Non-pigmented ciliary epithelial cell (primary cell): ENCODE measurements at regions not wholly inside any gene's neighbourhood (a gene's known extent, or its start where the extent isn't known, plus 50 kb on each side); places are given as distances from the start of the nearest gene placed in this dataset.
"Not testable (repeated sequence)": the region's sequence is repeated elsewhere in the genome, so short reads cannot be mapped to it uniquely, and the experiment has no call there.

Source experiments
- DNase-seq: peaks from one replicate; pipeline ENCODE4 v3.0.0-alpha.2; 2010; ENCODE audit warnings: low read depth

DNA sequence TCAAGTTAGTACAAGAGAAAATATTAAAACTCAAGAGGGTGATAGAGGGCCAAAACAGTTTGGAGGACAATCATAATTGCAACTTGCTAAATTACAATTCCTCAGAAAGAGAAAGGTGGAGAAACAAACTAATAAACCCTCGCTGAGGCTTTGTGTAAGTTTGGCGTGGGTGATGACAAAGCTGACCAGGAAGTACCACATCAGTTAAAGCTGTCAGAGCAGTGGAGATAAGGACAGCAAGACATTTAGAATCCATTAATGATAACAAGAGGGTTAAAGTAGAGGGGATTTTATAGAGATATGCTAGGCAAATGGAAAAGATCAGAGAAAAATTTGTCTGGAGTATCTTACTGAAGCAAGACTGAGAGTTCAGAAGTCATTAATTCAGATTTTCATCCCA lies 334.4 kb downstream of the TFAP2B start:
- DNase-seq = no peak

DNA sequence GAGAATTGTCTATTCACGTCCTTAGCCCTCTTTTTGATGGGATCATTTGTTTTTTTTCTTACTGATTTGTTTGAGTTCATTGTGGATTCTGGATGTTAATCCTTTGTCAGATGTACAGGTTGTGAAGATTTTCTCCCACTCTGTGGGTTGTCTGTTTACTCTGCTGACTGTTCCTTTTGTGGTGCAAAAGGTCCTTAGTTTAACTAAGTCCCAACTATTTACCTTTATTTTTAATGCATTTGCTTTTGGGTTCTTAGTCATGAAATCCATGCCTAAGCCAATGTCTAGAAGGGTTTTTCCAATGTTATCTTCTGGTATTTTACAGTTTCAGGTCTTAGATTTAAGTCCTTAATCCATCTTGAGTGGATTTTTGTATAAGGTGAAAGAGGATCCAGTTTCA lies 336.3 kb downstream of the TFAP2B start:
- not testable (repeated sequence) for DNase-seq

DNA sequence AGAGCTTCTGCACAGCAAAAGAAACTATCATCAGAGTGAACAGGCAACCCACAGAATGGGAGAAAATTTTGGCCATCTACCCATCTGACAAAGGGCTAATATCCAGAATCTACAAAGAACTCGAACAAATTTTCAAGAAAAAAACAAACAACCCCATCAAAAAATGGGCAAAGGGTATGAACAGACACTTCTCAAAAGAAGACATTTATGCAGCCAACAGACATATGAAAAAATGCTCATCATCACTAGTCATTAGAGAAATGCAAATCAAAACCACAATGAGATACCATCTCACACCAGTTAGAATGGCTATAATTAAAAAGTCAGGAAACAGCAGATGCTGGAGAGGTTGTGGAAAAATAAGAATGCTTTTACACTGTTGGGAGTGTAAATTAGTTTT lies 340.6 kb downstream of the TFAP2B start:
- not testable (repeated sequence) for DNase-seq

DNA sequence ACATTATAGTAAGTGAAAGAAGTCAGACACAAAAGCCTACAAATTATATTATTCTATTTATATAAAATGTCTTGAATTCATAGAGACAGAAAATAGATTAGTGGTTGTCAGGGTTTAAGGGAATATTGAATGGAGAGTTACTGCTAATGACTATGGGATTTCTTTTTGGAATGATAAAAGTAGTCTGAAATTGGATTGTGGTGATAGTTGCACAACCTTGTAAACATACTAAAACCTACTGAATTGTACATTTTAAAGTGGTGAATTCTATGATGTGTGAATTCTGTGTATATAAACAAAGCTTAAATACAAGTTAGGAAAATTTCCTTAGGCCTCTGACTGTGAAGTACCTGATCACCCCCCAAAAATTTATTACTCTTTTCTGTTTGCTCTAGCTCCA lies 343.1 kb downstream of the TFAP2B start:
- DNase-seq = no peak

DNA sequence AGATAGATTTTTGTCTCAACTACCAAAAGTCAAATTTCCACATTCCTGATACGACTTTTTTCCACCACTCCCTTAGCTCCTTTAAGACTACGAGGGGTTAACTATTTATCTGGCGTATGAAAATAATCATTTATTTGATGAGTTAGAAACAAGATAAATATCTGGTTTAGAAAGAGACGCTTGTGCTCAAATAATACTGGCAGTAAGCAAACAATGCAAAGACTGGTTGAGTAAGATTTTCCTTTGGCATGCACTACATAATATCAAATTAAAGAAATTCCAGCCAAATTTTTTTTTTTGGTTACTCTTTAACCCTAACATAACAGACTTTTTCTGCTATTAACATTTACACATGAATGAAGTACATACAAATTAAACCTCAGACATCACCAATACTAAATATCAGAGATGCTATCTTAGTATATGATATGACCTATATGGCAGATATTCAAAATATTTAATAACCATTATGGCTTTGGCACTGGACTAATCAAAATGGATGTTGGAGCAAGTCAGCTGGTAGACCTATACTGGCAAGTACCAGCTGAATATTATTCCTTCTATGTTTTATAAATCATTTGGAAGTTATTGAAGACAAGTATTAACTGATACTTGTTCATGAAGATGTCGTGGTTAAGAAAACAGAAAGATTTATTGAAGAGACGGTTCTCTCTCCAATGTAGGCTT lies 345.3 kb downstream of the TFAP2B start:
- no peak for DNase-seq

DNA sequence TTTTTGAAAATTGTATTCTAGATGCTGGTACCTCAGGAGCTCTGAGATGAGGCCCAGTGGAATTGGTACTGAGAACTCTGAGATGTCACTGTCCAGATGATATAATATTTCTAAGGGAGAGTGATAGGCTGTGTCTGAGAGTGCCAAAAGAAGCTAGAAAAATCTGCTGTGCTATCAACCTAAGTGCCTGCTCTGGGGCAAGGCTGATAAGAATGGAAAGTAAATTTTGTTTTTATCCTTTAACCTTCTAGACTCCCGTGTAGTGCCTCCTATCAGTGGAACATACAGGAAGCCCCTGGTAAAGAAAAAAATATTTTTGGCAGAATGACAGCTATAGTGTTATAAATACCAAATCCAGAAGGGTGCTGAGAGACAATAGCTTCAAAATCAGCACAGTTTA lies 348.2 kb downstream of the TFAP2B start:
- no peak for DNase-seq

DNA sequence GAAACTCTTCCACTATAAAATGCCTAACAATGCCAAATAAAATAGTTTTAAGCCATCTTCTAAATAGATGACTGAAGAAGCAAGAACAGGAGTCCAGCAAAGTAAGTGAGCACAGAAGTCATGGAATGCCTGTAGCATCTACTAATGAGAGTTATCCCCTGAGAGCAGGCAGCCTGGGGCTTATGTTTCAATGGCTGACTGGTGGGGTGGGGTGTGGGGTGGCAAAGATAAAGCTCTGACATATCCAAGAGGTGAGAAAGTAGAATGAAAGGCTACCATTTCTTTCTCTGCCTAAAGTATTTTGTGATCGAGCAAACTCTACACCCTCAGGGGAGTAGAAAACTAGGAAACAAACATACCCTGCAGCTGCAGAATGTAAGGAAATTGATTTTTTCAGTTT lies 348.8 kb downstream of the TFAP2B start:
- no peak for DNase-seq

DNA sequence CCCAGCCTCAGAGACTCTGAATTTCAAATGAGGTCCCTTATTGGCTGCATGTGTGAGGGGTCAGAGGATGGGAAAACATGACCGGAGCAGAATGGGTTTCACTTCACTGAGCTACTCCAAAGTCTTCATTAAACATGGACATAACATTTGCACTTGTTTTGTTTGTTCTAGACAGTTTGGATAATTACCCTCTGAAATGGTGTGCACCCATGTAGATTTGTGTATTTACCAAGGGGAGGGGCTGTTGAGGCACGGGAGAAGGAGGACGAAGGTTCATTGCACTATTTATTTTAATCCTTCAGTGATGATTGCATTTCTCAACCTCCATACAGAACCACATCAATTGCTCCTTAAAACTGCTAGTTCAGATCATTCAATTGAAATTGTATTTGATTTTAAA lies 364.2 kb downstream of the TFAP2B start:
- DNase-seq = no peak

DNA sequence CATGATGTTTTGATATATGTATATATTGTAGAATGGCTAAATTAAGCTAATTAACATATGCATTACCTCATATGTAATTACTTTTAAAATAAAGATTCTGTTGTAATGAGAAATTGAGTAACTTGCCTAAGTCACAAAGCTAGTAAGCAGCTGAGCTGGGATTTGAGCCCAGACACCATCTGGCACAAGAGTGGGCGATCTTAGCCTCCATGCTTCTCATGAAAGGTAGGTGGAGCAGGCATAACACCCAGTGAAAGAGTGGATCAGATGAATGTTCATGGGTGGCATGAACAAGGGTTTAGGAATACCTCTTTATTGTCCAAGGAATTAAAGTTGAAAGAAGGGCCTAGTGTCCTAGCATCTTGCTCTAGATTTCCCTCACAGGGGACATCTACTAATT lies 365.4 kb downstream of the TFAP2B start:
- DNase-seq = no peak

DNA sequence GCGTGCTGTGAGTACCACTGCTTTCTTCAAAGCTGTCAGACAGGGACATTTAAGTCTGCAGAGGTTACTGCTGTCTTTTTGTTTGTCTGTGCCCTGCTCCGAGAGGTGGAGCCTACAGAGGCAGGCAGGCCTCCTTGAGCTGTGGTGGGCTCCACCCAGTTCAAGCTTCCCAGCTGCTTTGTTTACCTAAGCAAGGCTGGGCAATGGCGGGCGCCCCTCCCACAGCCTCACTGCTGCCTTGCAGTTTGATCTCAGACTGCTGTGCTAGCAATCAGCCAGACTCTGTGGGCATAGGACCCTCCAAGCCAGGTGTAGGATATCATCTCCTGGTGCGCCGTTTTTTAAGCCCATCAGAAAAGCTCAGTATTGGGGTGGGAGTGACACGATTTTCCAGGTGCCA lies 374.5 kb downstream of the TFAP2B start:
- DNase-seq = not testable (repeated sequence)

DNA sequence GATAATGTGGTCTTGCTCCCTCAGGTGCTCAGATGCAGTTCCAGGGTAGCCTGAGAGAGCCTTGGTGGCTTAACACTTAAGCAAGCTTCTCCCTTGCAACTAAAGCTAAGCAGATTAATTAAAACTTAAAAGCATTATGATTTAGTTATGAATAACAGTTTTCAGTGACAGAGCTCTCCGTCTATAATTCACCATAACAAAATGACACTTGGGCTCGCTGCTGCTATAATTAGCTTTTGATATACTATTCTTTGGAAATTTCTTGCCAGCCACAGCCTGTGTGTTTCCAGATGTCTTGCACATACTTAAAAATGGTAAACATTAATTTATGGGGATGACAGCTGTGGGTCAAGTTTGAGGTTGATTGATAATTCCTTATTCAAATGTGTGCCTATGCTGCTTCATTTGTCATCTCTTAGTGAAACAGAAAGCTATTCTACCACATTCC lies 380.5 kb downstream of the TFAP2B start:
- no peak for DNase-seq

DNA sequence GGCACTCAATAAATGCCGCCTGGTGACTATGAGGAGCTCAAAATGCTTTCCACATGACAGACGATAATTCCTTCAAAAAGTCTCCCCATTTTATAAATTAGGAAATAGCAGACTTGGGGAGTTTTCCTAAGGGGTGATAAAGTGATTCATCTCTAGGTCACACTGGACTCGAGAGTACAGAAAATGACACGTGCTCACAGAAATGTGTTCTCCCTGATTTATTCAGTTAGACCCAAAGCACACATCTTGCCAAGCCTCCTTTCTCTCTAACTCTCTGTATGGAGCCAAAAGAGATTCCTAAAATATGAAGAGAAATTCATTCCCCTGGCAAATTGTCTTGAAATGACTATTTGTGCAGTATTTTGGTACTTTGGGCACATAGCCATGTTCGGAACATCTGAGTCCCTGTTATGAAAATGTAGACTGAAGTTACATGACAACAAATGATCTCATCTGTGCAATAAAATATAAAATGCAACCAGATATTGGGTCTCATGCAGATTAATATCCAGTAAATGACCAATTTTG lies 381.1 kb downstream of the TFAP2B start:
- no peak for DNase-seq

DNA sequence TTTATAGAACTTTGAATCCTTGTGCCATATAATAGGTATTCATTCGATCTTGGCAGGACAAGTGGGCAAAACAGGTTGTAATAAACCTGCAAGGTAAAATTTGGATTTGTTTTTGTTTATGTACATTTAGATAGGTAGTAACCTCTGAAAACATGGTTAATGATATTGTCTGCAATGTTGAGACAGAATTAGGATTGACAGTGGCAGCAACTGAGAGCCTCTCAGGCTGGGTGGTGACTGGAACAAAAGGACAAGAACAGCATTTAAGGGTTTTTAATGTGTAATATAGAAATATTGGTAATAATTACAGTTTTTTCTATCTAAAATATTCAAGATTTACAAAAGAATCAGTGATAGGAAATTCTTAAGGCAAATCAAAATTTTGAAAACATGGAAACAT lies 382.0 kb downstream of the TFAP2B start:
- DNase-seq = no peak

DNA sequence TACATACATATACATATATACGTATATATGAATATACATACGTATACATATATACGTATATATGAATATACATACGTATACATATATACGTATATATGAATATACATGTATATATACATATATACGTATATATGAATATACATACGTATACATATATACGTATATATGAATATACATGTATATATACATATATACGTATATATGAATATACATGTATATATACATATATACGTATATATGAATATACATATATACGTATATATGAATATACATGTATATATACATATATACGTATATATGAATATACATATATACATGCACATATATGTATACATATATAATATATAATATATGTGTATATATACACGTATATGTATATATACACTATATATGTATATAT lies 384.0 kb downstream of the TFAP2B start:
- DNase-seq = not testable (repeated sequence)

DNA sequence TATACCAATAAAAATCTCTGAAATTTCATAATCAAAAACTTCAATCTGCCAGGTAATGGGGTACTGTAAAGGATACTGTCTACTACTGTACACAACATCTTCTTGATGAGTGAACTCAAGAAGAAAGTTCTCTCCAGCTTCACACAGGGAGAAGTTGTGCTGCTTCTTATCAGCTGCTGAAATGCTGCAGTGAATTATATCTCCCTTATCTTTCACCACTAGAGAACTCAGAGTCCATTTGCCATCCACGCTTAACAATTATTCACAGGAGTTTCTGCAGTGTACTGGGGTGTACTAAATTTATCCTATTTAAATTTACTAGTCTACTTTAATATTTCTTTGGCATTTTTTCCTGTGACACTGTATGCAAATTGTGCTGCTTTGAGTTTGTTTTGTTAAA lies 384.8 kb downstream of the TFAP2B start:
- no peak for DNase-seq

DNA sequence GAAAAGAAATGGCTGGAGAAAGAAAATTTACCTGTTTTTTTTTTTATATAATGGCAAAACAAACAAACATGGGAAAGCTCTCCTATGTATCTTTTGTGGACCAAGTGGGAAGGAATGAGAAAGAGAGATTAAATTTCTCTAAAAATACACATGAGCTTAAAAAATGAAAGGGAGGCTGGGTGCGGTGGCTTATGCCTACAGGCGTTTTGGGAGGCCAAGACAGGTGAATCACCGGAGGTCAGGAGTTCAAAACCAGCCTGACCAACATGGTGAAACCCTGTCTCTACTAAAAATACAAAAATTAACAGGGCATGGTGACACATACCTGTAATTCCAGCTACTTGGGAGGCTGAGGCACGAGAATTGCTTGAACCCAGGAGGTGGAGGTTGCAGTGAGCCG lies 388.0 kb downstream of the TFAP2B start:
- DNase-seq = not testable (repeated sequence)

DNA sequence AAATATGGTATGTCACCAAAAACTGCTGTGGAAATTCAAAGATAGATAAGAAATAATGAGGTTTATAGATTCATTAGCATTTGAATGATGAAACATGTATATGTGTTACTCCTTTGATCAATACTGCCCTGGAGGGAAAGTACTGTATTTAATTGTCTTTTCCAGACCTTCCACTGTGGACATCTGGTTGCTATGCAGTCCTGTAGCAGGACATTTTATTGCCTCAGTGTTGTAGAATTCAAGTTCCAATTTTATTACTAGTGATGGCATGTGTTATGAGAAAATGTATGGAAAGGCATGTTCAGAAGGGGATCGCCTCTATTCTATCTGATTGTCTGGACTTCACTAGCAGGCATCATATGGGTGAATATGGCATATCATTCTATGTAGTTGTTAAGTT lies 391.0 kb downstream of the TFAP2B start:
- no peak for DNase-seq

DNA sequence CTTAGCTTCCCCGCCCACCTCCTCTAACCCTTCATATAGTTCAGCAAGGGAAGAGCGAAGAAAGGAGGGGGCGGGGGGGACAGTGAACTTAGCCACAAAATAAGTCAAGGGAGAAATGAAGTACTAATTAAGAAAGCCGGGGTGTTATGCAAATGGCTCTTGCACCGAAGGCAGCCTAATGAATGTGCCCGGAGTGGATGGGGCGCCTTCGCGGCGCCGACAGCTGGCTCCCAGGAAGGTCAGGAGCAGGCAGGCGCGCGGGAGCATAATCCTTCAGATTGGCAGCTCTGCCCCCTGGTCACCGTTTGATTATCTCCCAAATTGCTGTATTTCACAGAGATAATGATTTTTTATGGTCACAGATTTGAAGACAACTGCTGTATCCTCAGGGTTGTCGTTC lies 395.1 kb downstream of the TFAP2B start:
- DNase-seq = no peak

DNA sequence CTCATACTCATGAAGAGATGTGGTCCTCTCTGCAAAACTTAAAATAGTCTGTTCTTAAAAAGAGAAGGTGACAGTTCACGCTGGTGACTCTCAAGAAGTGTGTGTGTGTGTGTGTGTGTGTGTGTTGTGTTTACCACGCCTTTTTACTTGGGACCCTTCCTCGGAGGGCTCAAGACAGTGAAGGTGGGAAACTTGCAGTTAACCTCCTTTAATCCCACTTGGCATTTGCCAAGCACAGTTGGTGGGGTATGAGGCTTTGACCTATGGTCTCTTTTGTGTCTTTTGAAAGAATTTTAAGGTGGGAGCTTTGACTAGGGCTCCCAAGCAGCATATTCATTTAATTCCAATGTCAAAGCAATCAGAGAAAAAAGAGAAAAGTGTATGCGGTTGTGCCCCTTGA lies 395.8 kb downstream of the TFAP2B start:
- no peak for DNase-seq

DNA sequence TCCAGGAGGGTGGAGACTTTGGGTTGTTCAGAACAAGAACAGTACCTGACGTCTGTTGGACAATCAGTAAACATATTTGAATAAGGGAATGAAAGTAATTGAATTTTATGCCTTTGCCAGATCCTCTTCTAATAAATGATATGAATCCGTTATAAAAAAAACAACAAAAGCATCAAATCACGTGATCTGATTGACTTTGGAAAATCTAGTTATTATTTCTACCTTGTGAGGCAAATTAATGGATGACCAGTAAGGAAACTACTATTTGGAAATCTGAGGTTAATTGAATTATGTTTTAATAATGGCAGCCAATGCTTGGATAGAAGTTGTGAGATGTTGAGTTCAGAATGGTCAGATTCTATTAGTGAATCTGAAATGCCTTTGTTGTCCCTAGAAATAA lies 399.5 kb downstream of the TFAP2B start:
- no peak for DNase-seq

DNA sequence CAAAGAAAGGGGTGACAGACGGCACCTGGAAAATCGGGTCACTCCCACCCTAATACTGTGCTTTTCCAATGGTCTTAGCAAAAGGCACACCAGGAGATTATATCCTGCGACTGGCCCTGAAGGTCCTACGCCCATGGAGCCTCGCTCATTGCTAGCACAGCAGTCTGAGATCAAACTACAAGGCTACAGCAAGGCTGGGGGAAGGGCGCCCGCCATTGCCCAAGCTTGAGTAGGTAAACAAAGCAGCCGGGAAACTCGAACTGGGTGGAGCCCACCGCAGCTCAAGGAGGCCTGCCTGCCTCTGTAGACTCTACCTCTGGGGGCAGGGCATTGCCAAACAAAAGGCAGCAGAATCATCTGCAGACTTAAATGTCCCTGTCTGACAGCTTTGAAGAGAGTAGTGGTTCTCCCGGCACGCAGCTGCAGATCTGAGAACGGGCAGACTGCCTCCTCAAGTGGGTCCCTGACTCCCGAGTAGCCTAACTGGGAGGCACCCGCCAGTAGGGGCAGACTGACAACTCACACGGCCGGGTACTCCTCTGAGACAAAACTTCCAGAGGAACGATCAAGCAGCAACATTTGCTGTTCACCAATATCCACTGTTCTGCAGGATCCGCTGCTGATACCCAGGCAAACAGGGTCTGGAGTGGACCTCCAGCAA lies 406.0 kb downstream of the TFAP2B start:
- DNase-seq = not testable (repeated sequence)

DNA sequence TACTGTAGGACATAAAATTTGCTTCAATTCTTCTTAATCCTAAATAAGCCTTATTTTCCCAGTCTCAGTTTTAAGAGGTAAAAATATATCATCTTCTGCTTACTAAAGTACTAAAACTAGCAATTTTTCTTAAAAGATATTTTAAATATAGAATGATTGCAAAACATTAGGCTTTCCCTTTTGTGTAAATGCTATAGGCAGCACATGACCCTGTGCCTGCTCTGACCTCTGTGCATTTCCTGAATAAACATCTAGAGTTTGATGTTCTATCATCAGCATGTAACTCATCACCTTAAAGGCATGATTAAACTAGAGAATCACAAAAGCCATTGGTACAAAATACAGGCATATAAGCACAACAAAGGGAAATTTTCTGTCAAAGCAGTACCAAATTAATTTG lies 422.7 kb downstream of the TFAP2B start:
- no peak for DNase-seq

DNA sequence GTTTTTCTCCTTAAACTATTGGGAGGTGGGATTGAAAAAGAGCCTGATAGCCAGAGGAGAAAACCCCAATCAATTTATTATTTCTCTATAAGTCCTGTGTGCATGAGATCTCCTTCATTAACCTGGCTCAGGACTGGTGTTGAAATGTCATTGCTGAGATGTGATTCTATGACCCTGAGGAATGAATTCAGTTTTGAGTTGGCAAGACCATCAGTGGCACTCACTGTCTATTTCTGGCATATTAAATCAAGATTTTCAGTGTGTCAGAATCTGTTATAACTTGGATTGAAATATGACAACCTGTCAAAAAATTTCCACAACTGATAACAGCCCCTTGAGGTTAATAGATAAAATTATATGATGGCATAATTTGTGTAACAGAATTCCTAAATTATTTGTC lies 431.1 kb downstream of the TFAP2B start:
- DNase-seq = no peak

DNA sequence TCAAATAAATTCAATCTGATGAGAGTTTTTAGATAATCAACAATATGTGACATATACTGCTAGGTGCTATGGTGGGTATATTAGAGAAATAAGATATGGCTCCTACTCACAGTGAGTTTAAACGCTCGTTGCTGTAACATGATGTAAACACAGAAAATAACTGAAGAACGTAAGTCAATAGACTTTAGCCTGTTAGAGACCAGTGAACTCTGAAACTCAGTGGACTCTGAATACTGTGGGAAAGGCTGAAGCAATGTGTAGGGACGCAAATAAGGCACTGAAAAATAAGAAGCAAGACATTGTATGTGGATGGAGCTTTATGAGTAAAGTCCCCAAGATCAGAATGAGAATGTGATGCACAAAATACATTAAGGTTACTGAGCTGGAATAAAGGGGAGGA lies 431.6 kb downstream of the TFAP2B start:
- no peak for DNase-seq
